HEK293T (cell line): ENCODE measurements at regions not wholly inside any gene's neighbourhood (a gene's known extent, or its start where the extent isn't known, plus 50 kb on each side); places are given as distances from the start of the nearest gene placed in this dataset.

ENCODE experiments used
- BHLHE40 ChIP-seq: fragments of 450-650 bp; IDR thresholded peaks from 2 replicates; pipeline ENCODE4 v1.6.1; 2016; ENCODE audit warnings: mild to moderate bottlenecking, moderate library complexity, borderline replicate concordance
- ELF4 ChIP-seq: fragments of 450-650 bp; IDR thresholded peaks from 2 replicates; pipeline ENCODE4 v1.6.1; 2017; ENCODE audit warnings: antibody characterized with exemption
- FOXM1 ChIP-seq: fragments of 450-650 bp; IDR thresholded peaks from 2 replicates; pipeline ENCODE4 v1.6.1; 2017; ENCODE audit warnings: mild to moderate bottlenecking, borderline replicate concordance
- SP1 ChIP-seq: fragments of 450-650 bp; IDR thresholded peaks from 2 replicates; pipeline ENCODE4 v1.6.1; 2017
- TF ChIP-seq, protein P1 (sequence below): fragments of 450-650 bp; IDR thresholded peaks from 2 replicates; pipeline ENCODE4 v1.6.1; 2016

DNA sequence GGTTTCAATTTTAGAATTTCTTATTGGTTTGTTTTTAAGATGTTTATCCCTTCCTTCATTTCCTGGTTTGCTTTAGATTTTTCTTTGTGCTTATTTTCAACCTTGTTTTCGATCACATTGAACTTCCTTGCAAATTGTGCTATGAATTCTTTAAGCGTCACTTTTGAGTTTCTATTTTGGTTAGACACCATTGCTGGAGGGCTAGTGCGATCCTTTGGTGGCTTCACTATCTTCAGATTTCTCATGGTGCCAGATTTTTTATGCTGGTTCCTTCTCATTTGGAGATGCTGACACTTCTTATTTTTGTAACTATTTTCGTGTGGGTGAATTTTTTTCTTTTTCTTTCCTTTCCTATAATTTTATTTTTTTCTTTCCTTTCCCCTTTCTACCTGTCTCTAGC is 227.2 kb upstream of the HDX start:
- no peak for TF ChIP-seq SP1
- no peak for TF ChIP-seq ELF4
- TF ChIP-seq, protein P1, sequence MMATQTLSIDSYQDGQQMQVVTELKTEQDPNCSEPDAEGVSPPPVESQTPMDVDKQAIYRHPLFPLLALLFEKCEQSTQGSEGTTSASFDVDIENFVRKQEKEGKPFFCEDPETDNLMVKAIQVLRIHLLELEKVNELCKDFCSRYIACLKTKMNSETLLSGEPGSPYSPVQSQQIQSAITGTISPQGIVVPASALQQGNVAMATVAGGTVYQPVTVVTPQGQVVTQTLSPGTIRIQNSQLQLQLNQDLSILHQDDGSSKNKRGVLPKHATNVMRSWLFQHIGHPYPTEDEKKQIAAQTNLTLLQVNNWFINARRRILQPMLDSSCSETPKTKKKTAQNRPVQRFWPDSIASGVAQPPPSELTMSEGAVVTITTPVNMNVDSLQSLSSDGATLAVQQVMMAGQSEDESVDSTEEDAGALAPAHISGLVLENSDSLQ: no peak
- TF ChIP-seq BHLHE40: no peak
- no peak for TF ChIP-seq FOXM1
